HG03175 (cell line): ENCODE measurements at regions not wholly inside any gene's neighbourhood (a gene's known extent, or its start where the extent isn't known, plus 50 kb on each side); places are given as distances from the start of the nearest gene placed in this dataset.
"Not testable (repeated sequence)": the region's sequence is repeated elsewhere in the genome, so short reads cannot be mapped to it uniquely, and the experiment has no call there.

ENCODE experiments used
- ATAC-seq: cut with Tn5 transposase; IDR thresholded peaks from one replicate; pipeline ENCODE4 v1.9.1; 2021; ENCODE audit warnings: mild to moderate bottlenecking, moderate library complexity; ENCODE audit not compliant: unreplicated experiment

DNA sequence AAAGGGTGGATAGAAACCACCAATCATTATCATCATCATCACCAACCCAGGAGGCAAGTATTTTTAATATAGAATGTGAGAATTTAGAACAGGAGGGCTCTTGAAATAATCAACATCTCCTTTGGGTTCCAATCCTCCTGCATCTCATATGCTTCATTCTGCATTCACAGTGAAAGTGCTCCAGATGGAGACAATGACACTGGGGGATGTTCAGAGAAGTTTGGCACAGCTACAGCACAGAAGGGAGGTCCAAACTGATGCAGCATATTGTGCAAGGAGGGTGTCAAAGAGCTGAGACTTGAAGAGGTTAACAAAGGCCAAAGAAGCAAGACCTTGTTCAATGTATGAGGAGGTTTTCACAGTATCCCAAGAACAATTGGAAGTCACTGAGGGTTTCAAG lies 767.1 kb downstream of the NTRK3 start:
- ATAC-seq, result no peak

DNA sequence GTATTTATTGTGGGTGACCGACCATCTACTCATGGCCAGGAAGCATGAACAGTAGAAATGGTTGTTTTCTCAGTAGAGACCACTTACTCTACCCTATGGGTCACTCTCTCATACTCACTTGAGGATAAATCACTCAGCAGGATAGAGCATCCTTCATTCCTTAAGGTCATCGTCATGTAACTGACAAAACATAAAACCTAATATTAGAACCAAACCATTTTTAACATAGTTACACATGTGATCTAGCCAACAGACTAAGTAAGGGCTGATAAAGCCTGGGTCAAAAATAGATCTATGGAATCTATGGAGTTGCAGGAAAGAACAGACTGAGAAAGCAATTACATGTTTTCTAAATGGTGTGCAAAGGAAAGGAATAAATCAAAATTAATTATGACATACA lies 769.1 kb downstream of the NTRK3 start:
- no peak for ATAC-seq

GRCh38 chr15:87483468-87483867 lies 773.1 kb downstream of the NTRK3 start:
- ATAC-seq, result no peak

- no peak for ATAC-seq
These were observed 775.4 kb downstream of the NTRK3 start for GRCh38 chr15:87481126-87481525.

DNA sequence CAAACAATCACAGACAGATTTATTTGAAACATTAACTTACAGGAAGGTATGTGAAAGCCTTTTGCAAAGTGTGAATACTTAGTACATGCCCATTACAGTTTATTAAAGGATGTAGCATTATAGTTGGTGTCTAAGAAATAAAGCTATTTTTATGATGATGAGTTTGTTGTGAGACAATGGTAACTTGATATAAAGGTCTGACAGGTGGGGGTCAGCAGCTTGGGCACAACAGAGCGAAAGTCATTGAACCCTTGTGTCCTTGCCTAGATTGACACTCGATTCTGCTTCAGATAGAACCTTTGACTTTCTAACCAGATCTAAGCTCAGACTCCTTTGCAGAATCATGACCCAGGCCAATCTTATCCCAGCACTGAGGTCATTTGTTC lies 777.9 kb downstream of the NTRK3 start:
- no peak for ATAC-seq

GRCh38 chr15:87477737-87478686 lies 778.5 kb downstream of the NTRK3 start:
- ATAC-seq, result no peak

DNA sequence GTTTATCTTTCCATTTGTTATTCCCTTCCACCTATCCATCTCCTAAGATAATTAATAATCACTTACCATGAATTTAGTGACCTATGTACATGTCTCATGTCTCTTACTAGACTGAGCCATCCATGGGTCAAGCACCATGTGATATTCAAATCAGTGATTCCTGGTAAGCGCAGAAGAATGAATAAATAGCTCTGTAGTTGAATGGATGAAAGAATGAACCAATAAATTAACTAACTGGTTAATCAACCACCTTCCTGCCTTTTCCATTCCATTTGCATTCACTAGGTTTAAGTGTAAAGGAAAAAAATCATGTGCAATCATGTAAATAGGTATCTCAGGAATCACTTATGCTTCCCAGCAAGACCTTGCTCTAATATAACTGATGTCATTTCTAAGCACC lies 779.5 kb downstream of the NTRK3 start:
- no peak for ATAC-seq

- no peak for ATAC-seq
These were observed 785.6 kb downstream of the NTRK3 start for GRCh38 chr15:87470923-87471322.

GRCh38 chr15:87463956-87464355 lies 792.6 kb downstream of the NTRK3 start:
- ATAC-seq, result not testable (repeated sequence)

DNA sequence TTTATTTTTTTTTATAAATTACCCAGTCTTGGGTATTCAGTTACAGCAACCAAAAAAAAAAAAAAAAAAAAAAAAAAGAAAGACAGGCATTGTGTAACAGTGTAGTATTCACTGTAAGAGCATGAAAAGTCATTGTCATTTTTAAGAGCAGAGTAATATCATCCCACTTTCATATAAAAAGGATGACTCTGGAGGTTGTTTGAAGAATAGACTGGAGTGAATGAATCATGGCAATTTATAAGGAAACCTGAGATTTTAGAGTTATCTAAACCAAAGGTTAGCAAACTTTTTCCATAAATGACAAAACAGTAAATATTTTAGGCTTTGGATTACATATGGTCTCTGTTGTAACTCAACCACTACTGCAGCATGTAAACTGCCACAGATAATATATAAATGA lies 794.9 kb downstream of the NTRK3 start:
- ATAC-seq, result no peak

DNA sequence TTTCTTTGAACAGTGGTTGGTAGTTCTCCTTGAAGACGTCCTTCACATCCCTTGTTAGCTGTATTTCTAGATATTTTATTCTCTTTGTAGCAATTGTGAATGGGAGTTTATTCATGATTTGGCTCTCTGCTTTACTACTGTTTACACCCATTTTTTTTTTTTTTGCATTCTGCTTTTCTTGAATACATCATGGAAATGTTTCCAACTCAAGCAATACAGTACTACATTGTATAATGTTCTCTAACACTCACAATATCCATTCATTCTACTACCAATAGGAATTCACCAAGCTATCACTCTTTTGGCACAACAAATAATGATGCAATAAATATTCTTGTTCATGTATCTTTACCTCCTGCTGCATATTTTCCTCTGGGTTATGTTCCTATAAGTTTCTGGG lies 801.7 kb downstream of the NTRK3 start:
- ATAC-seq, result no peak

GRCh38 chr15:87450314-87450713 lies 806.2 kb downstream of the NTRK3 start:
- no peak for ATAC-seq

DNA sequence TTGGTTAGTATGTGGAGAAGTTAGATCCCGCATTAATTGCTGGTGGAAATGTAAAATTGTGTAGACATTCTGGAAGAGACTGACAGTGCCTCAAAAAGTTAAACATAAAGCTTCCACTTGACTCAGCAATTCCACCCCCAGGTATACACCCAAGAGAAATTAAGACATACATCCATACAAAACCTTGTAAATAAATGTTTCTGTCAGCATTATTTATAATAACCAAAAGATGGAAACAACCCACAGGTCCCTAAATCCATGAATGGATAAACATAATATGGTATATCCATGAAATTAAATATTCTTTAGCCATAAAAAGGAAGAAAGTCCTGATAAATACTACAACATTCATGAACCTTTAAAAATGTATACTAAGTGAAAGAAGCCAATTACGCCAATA lies 817.4 kb downstream of the NTRK3 start:
- no peak for ATAC-seq

GRCh38 chr15:87433871-87434270 lies 822.7 kb downstream of the NTRK3 start:
- ATAC-seq, result no peak

DNA sequence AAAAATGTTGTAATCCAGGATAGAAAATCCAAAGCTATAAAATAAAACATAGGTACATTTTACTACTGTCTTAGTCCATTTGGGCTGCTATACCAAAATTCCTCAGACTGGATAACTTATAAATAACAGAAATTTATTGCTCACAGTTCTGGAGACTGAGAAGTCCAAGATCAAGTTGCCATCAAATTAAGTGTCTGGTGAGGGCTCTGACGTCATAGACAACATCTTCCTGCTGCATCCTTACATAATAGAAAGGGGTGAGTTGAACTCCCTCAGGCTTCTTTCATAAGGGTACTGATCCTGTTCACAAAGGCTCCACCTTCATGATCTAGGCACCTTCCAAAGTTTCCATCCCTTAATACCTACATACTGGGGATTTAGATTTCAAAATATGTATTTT lies 826.8 kb downstream of the NTRK3 start:
- no peak for ATAC-seq

DNA sequence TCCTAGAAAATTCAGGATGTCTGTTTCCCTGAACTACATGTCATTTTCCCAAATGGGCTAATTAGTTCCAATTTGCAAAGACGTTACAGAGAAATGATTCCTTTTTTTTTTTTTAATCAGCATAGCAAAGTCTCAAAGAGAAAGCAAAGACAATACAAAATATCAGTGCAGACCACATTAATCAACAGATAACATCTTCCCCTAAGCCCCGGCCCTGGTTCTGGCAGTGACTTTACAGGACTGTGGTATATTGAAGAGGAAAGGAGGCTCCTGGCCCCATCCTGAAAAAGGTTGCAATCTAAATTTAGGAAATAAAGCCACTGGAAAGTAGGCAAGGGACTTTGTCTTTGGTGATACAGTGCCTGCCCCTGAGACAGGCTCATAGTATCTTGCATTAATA lies 836.5 kb downstream of the NTRK3 start:
- no peak for ATAC-seq

DNA sequence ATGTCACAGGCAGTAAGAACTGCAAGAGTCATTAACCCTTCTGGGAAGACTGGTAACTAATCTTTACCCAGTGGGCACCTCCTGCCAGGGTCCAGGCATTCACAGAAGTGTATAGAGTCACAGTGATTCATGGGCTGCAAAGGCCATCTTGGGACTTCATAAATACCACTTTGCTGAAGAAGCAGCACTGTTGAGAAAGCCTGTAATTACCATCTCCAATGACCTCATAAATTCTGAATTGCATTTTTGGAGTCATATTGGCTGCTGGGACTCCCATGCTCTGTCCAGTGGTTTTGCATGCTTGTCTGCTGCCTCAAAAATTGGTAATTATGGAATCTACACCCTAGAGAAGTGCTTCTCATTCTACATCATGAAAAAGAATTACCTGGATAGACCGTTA lies 837.2 kb downstream of the NTRK3 start:
- ATAC-seq, result no peak

- ATAC-seq, result no peak
These were observed 839.8 kb downstream of the NTRK3 start for GRCh38 chr15:87416591-87417257.

DNA sequence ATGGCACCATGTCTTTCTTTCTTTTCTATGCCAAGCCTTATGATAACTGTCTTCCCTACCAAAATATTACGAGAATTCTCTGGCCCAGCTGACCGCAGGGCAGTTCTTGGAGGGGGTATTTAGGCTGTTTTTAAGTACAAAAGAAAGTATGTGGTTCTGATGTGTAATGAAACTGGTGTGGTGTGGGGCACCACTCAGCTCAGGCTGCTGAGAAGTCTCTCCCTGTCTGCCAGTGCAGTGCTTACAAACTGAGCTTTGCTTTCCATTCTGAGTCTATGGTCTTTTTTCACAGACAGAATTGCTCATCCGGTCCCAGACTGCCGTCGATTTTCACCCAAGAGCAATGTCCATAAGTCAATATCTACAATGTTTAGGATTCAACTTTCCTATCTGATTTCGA lies 847.6 kb downstream of the NTRK3 start:
- no peak for ATAC-seq

GRCh38 chr15:87403973-87404372 lies 852.6 kb downstream of the NTRK3 start:
- no peak for ATAC-seq

GRCh38 chr15:87401973-87402372 lies 854.6 kb downstream of the NTRK3 start:
- ATAC-seq, result no peak

- no peak for ATAC-seq
These were observed 861.9 kb downstream of the NTRK3 start for GRCh38 chr15:87394676-87395075.
